ENCODE measurements at regions not wholly inside any gene's neighbourhood (a gene's known extent, or its start where the extent isn't known, plus 50 kb on each side); places are given as distances from the start of the nearest gene placed in this dataset.

DNA sequence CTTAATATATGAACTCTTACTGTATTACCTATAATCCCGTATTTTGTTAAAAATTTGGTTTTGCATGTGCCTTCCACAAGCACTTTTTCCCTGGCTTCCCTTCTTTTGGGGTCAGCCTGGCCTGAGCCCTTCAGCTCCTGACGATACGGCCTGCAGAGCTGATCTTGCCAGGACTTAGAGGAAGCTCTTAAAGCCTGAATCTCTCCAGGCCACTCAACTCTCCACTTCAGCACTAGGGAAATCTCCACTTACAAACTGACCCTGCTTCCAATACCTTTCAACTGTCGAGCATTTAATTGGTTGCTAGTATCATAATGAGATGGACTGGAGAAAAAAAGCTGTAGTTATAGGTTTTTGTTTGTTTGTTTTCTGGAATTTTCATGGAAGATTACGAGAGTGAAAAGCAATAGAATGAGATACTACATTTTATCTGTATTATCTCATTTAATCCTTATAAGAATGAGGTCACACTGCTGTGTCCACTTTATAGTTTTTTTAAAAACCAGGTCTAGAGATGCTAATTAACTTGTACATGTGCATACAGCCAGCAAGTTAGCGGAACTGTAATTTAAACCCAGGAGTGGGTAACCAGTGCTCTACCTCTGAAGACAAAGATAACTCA, 54.8 kb downstream of the ZBTB38 start:
- TF ChIP-seq FOXP2 (optimal IDR thresholded peaks at IDR 0.05; ENCODE audit: control extremely low read depth, extremely low read length, insufficient read depth), result no peak
- no peak for TF ChIP-seq EZH2 (IDR thresholded peaks at IDR 0.05)
